ENCODE measurements at regions not wholly inside any gene's neighbourhood (a gene's known extent, or its start where the extent isn't known, plus 50 kb on each side); places are given as distances from the start of the nearest gene placed in this dataset.

DNA sequence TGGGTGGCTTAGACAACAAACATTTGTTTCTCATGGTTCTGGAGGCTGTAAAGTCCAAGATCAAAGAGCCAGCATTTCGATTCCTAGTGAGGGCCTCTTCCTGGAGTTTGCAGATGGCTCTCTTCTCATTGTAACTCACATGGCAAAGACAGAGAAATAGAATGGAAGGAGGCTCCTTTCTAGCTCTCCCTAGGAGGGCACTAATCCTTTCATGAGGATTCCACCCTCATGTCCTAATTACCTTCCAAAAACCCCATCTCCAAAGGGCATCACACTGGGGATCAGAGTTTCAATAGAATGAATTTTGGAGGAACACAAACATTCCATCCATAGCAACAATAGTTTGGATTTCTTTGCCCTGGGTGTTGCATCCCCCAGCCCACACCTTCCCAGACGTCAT lies 247.3 kb downstream of the TTLL7 start:
- TF ChIP-seq CTCF (IDR thresholded peaks at IDR 0.05) = no peak
- TF ChIP-seq POLR2A (IDR thresholded peaks at IDR 0.05) = no peak

Data from uterus (tissue), 2 donors.